ENCODE measurements at regions not wholly inside any gene's neighbourhood (a gene's known extent, or its start where the extent isn't known, plus 50 kb on each side); places are given as distances from the start of the nearest gene placed in this dataset.
"Not testable (repeated sequence)": the region's sequence is repeated elsewhere in the genome, so short reads cannot be mapped to it uniquely, and the experiment has no call there.

GRCh38 chr6:155529814-155530213 lies 74.2 kb upstream of the NOX3 start:
- TF ChIP-seq, protein P1, sequence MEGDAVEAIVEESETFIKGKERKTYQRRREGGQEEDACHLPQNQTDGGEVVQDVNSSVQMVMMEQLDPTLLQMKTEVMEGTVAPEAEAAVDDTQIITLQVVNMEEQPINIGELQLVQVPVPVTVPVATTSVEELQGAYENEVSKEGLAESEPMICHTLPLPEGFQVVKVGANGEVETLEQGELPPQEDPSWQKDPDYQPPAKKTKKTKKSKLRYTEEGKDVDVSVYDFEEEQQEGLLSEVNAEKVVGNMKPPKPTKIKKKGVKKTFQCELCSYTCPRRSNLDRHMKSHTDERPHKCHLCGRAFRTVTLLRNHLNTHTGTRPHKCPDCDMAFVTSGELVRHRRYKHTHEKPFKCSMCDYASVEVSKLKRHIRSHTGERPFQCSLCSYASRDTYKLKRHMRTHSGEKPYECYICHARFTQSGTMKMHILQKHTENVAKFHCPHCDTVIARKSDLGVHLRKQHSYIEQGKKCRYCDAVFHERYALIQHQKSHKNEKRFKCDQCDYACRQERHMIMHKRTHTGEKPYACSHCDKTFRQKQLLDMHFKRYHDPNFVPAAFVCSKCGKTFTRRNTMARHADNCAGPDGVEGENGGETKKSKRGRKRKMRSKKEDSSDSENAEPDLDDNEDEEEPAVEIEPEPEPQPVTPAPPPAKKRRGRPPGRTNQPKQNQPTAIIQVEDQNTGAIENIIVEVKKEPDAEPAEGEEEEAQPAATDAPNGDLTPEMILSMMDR (IDR thresholded peaks at IDR 0.05; ENCODE audit: low read depth, low read length) = not testable (repeated sequence)
- TF ChIP-seq EZH2phosphoT487 (IDR thresholded peaks at IDR 0.05; ENCODE audit: low read depth) = not testable (repeated sequence)
